DND-41 (cell line): ENCODE measurements at regions not wholly inside any gene's neighbourhood (a gene's known extent, or its start where the extent isn't known, plus 50 kb on each side); places are given as distances from the start of the nearest gene placed in this dataset.

Experiments
- CTCF ChIP-seq: IDR thresholded peaks from 2 replicates; pipeline ENCODE4 v1.5.1; 2012; ENCODE audit warnings: borderline replicate concordance, low read length, moderate library complexity, mild to moderate bottlenecking; ENCODE audit not compliant: poor library complexity, severe bottlenecking; ENCODE audit errors: extremely low read depth
- EZH2 ChIP-seq: IDR thresholded peaks from 3 replicates; pipeline ENCODE4 v1.6.1; 2012; ENCODE audit warnings: borderline replicate concordance, low read depth, mild to moderate bottlenecking, moderate library complexity, low read length, inconsistent platforms; ENCODE audit not compliant: severe bottlenecking

DNA sequence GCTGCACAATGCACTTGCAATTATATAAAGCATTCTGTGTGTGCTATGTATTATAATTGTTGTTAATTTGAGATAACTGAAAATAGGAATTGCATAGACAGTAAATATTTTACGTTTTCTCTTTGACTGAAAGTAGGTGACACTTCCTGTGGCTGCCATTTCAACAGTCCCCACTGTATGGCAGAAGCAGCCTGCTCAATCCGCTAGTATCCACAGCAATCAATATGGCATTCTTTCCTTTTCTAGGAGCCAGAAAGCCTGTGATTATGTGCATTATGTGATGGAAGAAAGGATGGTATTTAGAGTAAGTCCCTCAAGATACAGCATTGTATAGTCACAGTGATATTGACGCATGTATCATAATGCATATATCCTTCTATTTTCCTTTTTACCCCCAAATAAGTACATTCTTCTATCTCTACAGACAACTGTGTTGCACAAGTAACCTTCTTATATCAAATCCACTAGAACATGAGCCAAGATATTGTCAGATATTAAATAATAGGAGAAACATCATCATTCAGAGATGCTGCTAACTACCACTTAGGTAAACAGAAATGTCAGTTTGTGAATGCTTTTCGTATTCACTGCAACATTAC, 59.7 kb downstream of the CARTPT start:
- peak; percentile 59 for TF ChIP-seq CTCF
- TF ChIP-seq EZH2: no peak
